ENCODE measurements at regions not wholly inside any gene's neighbourhood (a gene's known extent, or its start where the extent isn't known, plus 50 kb on each side); places are given as distances from the start of the nearest gene placed in this dataset.

DNA sequence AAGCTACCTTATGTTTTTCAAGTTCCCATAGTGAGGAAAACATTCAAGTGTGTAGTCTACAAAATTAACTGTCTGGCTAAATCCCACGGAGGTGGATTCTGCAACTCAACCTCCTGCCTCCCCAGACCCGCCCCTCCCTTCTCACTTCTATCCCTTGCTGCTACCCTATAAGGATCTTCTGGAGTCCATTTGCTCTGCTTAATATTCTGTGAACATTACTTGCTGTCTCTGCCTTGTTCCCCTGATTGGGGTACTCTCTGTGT lies 163.2 kb downstream of the KCNE4 start:
- H3K9me3 ChIP-seq (replicated peaks; ENCODE audit: control insufficient read depth, insufficient read depth, low read length), result no peaks in the 10 kb centered on the region
- TF ChIP-seq, protein P1, sequence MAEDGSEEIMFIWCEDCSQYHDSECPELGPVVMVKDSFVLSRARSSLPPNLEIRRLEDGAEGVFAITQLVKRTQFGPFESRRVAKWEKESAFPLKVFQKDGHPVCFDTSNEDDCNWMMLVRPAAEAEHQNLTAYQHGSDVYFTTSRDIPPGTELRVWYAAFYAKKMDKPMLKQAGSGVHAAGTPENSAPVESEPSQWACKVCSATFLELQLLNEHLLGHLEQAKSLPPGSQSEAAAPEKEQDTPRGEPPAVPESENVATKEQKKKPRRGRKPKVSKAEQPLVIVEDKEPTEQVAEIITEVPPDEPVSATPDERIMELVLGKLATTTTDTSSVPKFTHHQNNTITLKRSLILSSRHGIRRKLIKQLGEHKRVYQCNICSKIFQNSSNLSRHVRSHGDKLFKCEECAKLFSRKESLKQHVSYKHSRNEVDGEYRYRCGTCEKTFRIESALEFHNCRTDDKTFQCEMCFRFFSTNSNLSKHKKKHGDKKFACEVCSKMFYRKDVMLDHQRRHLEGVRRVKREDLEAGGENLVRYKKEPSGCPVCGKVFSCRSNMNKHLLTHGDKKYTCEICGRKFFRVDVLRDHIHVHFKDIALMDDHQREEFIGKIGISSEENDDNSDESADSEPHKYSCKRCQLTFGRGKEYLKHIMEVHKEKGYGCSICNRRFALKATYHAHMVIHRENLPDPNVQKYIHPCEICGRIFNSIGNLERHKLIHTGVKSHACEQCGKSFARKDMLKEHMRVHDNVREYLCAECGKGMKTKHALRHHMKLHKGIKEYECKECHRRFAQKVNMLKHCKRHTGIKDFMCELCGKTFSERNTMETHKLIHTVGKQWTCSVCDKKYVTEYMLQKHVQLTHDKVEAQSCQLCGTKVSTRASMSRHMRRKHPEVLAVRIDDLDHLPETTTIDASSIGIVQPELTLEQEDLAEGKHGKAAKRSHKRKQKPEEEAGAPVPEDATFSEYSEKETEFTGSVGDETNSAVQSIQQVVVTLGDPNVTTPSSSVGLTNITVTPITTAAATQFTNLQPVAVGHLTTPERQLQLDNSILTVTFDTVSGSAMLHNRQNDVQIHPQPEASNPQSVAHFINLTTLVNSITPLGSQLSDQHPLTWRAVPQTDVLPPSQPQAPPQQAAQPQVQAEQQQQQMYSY (CRISPR knock-in tag; IDR thresholded peaks at IDR 0.05), result no peak
- no peak for TF ChIP-seq ATF7 (IDR thresholded peaks at IDR 0.05; ENCODE audit: low read depth)
- ATAC-seq (no peak), DNase-seq (ENCODE audit: low read depth, low spot score) (no peak), FAIRE-seq (no peak)
- in situ Hi-C loops (cut with MboI) (no loop called here), intact Hi-C loops (cut with micrococcal nuclease; ENCODE audit: unreplicated experiment) (no loop called here)
- no peaks in the 10 kb centered on the region; a peak in 1 of 4 replicates for H3K27me3 ChIP-seq (replicated peaks in 1 of 2; ENCODE audit: control insufficient read depth in 2 of 2, insufficient read depth in 2 of 2, low read length in 1 of 2)
- no peak overlapping the region for H3K4me3 ChIP-seq
- H3K36me3 ChIP-seq (ENCODE audit: control insufficient read depth in 2 of 2, insufficient read depth in 2 of 2, low read length in 1 of 2), result no peaks in the 10 kb centered on the region
- RAD21 ChIA-PET (ENCODE audit: unreplicated experiment), result no interaction called here
- POLR2A ChIA-PET, result no interaction called here
- no peaks in the 10 kb centered on the region for H4K20me1 ChIP-seq (ENCODE audit: control insufficient read depth, insufficient read depth)
- 0% methylated on average over 2 of the region's 2 CpGs for WGBS (ENCODE audit: insufficient coverage, insufficient replicate concordance, low lambda C conversion rate, missing lambda C conversion rate)
- H3K27ac ChIP-seq (ENCODE audit: control insufficient read depth, insufficient read depth), result no peak overlapping the region
- H2AFZ ChIP-seq (ENCODE audit: control insufficient read depth, low read depth, low read length), result no peak overlapping the region
- no peak overlapping the region for H3K4me2 ChIP-seq (ENCODE audit: control insufficient read depth, insufficient read depth)
- CTCF ChIA-PET, result no interaction called here
- SMC1A ChIA-PET (ENCODE audit: uncharacterized antibody, unreplicated experiment), result no interaction called here
- H3K4me1 ChIP-seq (ENCODE audit: control insufficient read depth, insufficient read depth, low read length), result no peaks in the 10 kb centered on the region
- BruUV-seq (replicated peaks), result no TSS peak
- H3K9ac ChIP-seq (ENCODE audit: control insufficient read depth, insufficient read depth, low read length), result no peak overlapping the region
- no peaks in the 10 kb centered on the region for H3K79me2 ChIP-seq (ENCODE audit: control insufficient read depth, insufficient read depth, low read length)

DNA sequence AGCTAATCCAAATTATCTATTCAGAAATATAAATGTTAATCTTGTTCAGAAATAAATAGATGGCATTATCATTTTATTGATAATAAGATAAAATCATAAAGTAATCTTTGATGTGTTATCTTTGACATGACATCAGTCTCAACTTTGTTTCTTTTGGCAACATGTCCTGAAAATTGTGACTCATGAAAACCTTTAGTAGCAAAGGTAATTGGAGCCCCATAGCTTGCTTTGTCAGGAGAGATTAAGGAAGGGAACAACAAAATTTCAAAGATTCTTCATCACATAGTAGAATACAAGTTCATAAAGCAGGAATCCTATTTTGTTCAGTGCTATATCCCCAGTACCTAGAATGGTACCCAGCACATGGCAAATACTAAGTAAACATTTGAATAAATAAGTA lies 165.4 kb downstream of the KCNE4 start:
- no peak overlapping the region for H3K27ac ChIP-seq (ENCODE audit: control insufficient read depth, insufficient read depth)
- TF ChIP-seq RB1 (IDR thresholded peaks at IDR 0.05; ENCODE audit: borderline replicate concordance), result no peak
- no peak for TF ChIP-seq TBL1XR1 (IDR thresholded peaks at IDR 0.05; ENCODE audit: low read depth, low read length)
- TF ChIP-seq RBBP5 (conservative IDR thresholded peaks at IDR 0.05), result no peak
- no peak for TF ChIP-seq RUNX3 (IDR thresholded peaks at IDR 0.05; ENCODE audit: low read length)
- TF ChIP-seq YBX1 (IDR thresholded peaks at IDR 0.05), result no peak
- TF ChIP-seq, protein P2, sequence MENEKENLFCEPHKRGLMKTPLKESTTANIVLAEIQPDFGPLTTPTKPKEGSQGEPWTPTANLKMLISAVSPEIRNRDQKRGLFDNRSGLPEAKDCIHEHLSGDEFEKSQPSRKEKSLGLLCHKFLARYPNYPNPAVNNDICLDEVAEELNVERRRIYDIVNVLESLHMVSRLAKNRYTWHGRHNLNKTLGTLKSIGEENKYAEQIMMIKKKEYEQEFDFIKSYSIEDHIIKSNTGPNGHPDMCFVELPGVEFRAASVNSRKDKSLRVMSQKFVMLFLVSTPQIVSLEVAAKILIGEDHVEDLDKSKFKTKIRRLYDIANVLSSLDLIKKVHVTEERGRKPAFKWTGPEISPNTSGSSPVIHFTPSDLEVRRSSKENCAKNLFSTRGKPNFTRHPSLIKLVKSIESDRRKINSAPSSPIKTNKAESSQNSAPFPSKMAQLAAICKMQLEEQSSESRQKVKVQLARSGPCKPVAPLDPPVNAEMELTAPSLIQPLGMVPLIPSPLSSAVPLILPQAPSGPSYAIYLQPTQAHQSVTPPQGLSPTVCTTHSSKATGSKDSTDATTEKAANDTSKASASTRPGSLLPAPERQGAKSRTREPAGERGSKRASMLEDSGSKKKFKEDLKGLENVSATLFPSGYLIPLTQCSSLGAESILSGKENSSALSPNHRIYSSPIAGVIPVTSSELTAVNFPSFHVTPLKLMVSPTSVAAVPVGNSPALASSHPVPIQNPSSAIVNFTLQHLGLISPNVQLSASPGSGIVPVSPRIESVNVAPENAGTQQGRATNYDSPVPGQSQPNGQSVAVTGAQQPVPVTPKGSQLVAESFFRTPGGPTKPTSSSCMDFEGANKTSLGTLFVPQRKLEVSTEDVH (IDR thresholded peaks at IDR 0.05; ENCODE audit: low read depth, partially characterized antibody), result no peak
- H2AFZ ChIP-seq (ENCODE audit: control insufficient read depth, low read depth, low read length), result no peak overlapping the region
- H3K9me3 ChIP-seq (replicated peaks; ENCODE audit: control insufficient read depth, insufficient read depth, low read length), result no peaks in the 10 kb centered on the region
- intact Hi-C loops (cut with micrococcal nuclease; ENCODE audit: unreplicated experiment), result no loop called here
- no peaks in the 10 kb centered on the region for H3K79me2 ChIP-seq (ENCODE audit: control insufficient read depth, insufficient read depth, low read length)
- ATAC-seq, result no peak
- no peak for FAIRE-seq
- H4K20me1 ChIP-seq (ENCODE audit: control insufficient read depth, insufficient read depth), result no peaks in the 10 kb centered on the region
- ChIA-PET POLR2A (no interaction called here), CTCF (no interaction called here), SMC1A (ENCODE audit: uncharacterized antibody, unreplicated experiment) (no interaction called here), RAD21 (ENCODE audit: unreplicated experiment) (no interaction called here)
- no peaks in the 10 kb centered on the region; a peak in 1 of 4 replicates for H3K27me3 ChIP-seq (replicated peaks in 1 of 2; ENCODE audit: control insufficient read depth in 2 of 2, insufficient read depth in 2 of 2, low read length in 1 of 2)
- H3K4me3 ChIP-seq, result no peak overlapping the region
- no peak overlapping the region for H3K9ac ChIP-seq (ENCODE audit: control insufficient read depth, insufficient read depth, low read length)
- no peak overlapping the region for H3K4me2 ChIP-seq (ENCODE audit: control insufficient read depth, insufficient read depth)
- BruUV-seq (replicated peaks), result no TSS peak
- no peaks in the 10 kb centered on the region for H3K4me1 ChIP-seq (ENCODE audit: control insufficient read depth, insufficient read depth, low read length)
- DNase-seq (ENCODE audit: low read depth, low spot score), result no peak
- H3K36me3 ChIP-seq (ENCODE audit: control insufficient read depth in 2 of 2, insufficient read depth in 2 of 2, low read length in 1 of 2), result no peaks in the 10 kb centered on the region
- in situ Hi-C loops (cut with MboI), result no loop called here

Data from GM12878 (cell line).